C4-2B (cell line): ENCODE measurements at regions not wholly inside any gene's neighbourhood (a gene's known extent, or its start where the extent isn't known, plus 50 kb on each side); places are given as distances from the start of the nearest gene placed in this dataset.

Experiments
- ZFX ChIP-seq: fragments of 450-650 bp; IDR thresholded peaks from 2 replicates; pipeline ENCODE4 v1.6.1; 2017
- TF ChIP-seq, protein P1 (sequence below): fragments of 450-650 bp; conservative IDR thresholded peaks from 2 replicates; pipeline ENCODE4 v1.5.1; 2017; ENCODE audit warnings: mild to moderate bottlenecking

- TF ChIP-seq, protein P1, sequence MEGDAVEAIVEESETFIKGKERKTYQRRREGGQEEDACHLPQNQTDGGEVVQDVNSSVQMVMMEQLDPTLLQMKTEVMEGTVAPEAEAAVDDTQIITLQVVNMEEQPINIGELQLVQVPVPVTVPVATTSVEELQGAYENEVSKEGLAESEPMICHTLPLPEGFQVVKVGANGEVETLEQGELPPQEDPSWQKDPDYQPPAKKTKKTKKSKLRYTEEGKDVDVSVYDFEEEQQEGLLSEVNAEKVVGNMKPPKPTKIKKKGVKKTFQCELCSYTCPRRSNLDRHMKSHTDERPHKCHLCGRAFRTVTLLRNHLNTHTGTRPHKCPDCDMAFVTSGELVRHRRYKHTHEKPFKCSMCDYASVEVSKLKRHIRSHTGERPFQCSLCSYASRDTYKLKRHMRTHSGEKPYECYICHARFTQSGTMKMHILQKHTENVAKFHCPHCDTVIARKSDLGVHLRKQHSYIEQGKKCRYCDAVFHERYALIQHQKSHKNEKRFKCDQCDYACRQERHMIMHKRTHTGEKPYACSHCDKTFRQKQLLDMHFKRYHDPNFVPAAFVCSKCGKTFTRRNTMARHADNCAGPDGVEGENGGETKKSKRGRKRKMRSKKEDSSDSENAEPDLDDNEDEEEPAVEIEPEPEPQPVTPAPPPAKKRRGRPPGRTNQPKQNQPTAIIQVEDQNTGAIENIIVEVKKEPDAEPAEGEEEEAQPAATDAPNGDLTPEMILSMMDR = no peak
- TF ChIP-seq ZFX = no peak
Measured at GRCh38 chr10:20418286-20418685, 478.8 kb downstream of the NEBL start.
